CD4-positive, alpha-beta memory T cell (primary cell): ENCODE measurements at regions not wholly inside any gene's neighbourhood (a gene's known extent, or its start where the extent isn't known, plus 50 kb on each side); places are given as distances from the start of the nearest gene placed in this dataset.

Experiments
- CTCF ChIA-PET: fragments of 350-600 bp; sonication (Branson Sonifier 250); formaldehyde crosslinking; loops from one replicate; lab custom pipeline; 2021; ENCODE audit warnings: inconsistent platforms; ENCODE audit not compliant: partially characterized antibody; lab: Charles Lee
- POLR2A ChIA-PET: fragments of 350-600 bp; sonication (Branson Sonifier 250); formaldehyde crosslinking; loops from one replicate; lab custom pipeline; 2021; ENCODE audit not compliant: partially characterized antibody; lab: Charles Lee
- DNase-seq, 5 donors: peaks; one replicate each; pipeline versions ENCODE4 v3.0.0 to v3.0.0-alpha.2; 2020 to 2022; ENCODE audit warnings: mixed read lengths in 1 of 5
- H3K27ac ChIP-seq: one replicate; pipeline ENCODE4 v1.7.0; 2013; ENCODE audit warnings: low read depth, low read length
- H3K27me3 ChIP-seq: 2 replicates; pipeline ENCODE4 v1.7.0; 2013; ENCODE audit warnings: mild to moderate bottlenecking, low read length, moderate library complexity; ENCODE audit not compliant: insufficient read depth
- H3K36me3 ChIP-seq: 2 replicates; pipeline ENCODE4 v1.7.0; 2013; ENCODE audit warnings: mild to moderate bottlenecking, low read length, moderate library complexity; ENCODE audit not compliant: insufficient read depth
- H3K4me1 ChIP-seq: 2 replicates; pipeline ENCODE4 v1.7.0; 2013; ENCODE audit warnings: mild to moderate bottlenecking, low read length, moderate library complexity; ENCODE audit not compliant: insufficient read depth
- H3K4me3 ChIP-seq, 2 donors: one replicate each; pipeline ENCODE4 v1.7.0; 2013; ENCODE audit warnings: low read length in 2 of 2, mild to moderate bottlenecking in 1 of 2
- H3K9me3 ChIP-seq, 2 donors: one replicate each; pipeline ENCODE4 v1.7.0; 2013; ENCODE audit warnings: low read length in 2 of 2, control low read depth in 1 of 2; ENCODE audit not compliant: control insufficient read depth in 1 of 2
- H3K27ac Mint-ChIP-seq, 7 donors: one replicate each; pipeline ENCODE4 v1.8.0; 2020 to 2021; ENCODE audit warnings: mixed read lengths in 7 of 7, mild to moderate bottlenecking in 6 of 7, inconsistent platforms in 3 of 7, moderate library complexity in 3 of 7
- H3K27me3 Mint-ChIP-seq, 2 donors: one replicate each; pipeline ENCODE4 v1.8.0; 2020 to 2021; ENCODE audit warnings: mixed read lengths in 2 of 2
- H3K36me3 Mint-ChIP-seq, 2 donors: one replicate each; pipeline ENCODE4 v1.8.0; 2020 to 2021; ENCODE audit warnings: mixed read lengths in 2 of 2, inconsistent platforms in 1 of 2, mild to moderate bottlenecking in 1 of 2
- H3K4me1 Mint-ChIP-seq, 4 donors: one replicate each; pipeline ENCODE4 v1.8.0; 2020 to 2021; ENCODE audit warnings: mixed read lengths in 4 of 4, mild to moderate bottlenecking in 1 of 4
- H3K4me3 Mint-ChIP-seq, 8 donors: one replicate each; pipeline ENCODE4 v1.8.0; 2020 to 2021; ENCODE audit warnings: mixed read lengths in 8 of 8, mild to moderate bottlenecking in 7 of 8, moderate library complexity in 6 of 8, inconsistent platforms in 3 of 8
- H3K9me3 Mint-ChIP-seq, 8 donors: one replicate each; pipeline ENCODE4 v1.8.0; 2020 to 2021; ENCODE audit warnings: mixed read lengths in 8 of 8, mild to moderate bottlenecking in 5 of 8, inconsistent platforms in 3 of 8, moderate library complexity in 1 of 8
- intact Hi-C: fragments of 100-400 bp; cut with micrococcal nuclease; formaldehyde crosslinking; loops from one replicate; pipeline ENCODE4 v1.15.1; 2023

DNA sequence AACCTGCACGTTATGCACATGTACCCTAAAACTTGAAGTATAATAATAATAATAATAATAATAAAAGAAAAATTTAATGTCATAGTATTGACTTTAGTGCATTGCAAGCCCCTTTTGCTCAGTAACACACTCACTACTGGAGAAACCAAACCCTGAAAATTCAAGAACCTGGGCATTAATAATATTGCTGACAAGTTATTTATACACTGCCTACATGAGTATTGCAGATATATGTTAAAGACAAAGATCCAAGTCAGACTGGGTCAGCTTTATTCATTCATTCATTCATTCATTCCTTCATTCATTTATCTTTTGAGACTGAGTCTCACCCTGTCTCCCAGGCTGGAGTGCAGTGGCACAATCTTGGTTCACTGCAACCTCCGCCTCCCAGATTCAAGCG, 1711.2 kb downstream of the TP53TG3F start:
- Mint-ChIP-seq H3K36me3 (peaks cover 0 to 4% of the 10 kb centered on the region in 2 donors), H3K27ac (no peak overlapping the region), H3K27me3 (no peaks in the 10 kb centered on the region), H3K4me3 (no peak overlapping the region), H3K4me1 (no peaks in the 10 kb centered on the region), H3K9me3 (peaks cover 0 to 45% (median 24%) of the 10 kb centered on the region in 8 donors)
- Histone ChIP-seq H3K4me3 (no peak overlapping the region), H3K4me1 (no peaks in the 10 kb centered on the region), H3K27me3 (no peaks in the 10 kb centered on the region), H3K9me3 (no peaks in the 10 kb centered on the region), H3K36me3 (no peaks in the 10 kb centered on the region), H3K27ac (no peak overlapping the region)
- ChIA-PET CTCF (no interaction called here), POLR2A (no interaction called here)
- intact Hi-C loops: no loop called here
- DNase-seq: no peak

GRCh38 chr16:35171106-35171505, 1711.7 kb downstream of the TP53TG3F start:
- intact Hi-C loops: no loop called here
- no peaks in the 10 kb centered on the region for H3K9me3 ChIP-seq
- CTCF ChIA-PET: no interaction called here
- H3K4me1 Mint-ChIP-seq: no peaks in the 10 kb centered on the region
- H3K27me3 ChIP-seq: no peaks in the 10 kb centered on the region
- no peaks in the 10 kb centered on the region for H3K36me3 ChIP-seq
- peaks cover 0 to 4% of the 10 kb centered on the region in 2 donors for H3K36me3 Mint-ChIP-seq
- H3K4me3 Mint-ChIP-seq: no peak overlapping the region
- H3K27me3 Mint-ChIP-seq: no peaks in the 10 kb centered on the region
- no peak overlapping the region for H3K27ac ChIP-seq
- H3K9me3 Mint-ChIP-seq: peaks cover 0 to 47% (median 24%) of the 10 kb centered on the region in 8 donors
- POLR2A ChIA-PET: no interaction called here
- DNase-seq: no peak
- no peak overlapping the region for H3K4me3 ChIP-seq
- H3K4me1 ChIP-seq: no peaks in the 10 kb centered on the region
- no peak overlapping the region for H3K27ac Mint-ChIP-seq

- Histone ChIP-seq H3K27me3 (no peaks in the 10 kb centered on the region), H3K4me3 (no peak overlapping the region), H3K36me3 (no peaks in the 10 kb centered on the region), H3K9me3 (no peaks in the 10 kb centered on the region), H3K4me1 (no peaks in the 10 kb centered on the region), H3K27ac (no peak overlapping the region)
- Mint-ChIP-seq H3K27ac (no peak overlapping the region), H3K27me3 (no peaks in the 10 kb centered on the region), H3K9me3 (peaks cover 2 to 49% (median 26%) of the 10 kb centered on the region in 8 donors), H3K36me3 (peaks cover 0 to 4% of the 10 kb centered on the region in 2 donors), H3K4me1 (no peaks in the 10 kb centered on the region), H3K4me3 (no peak overlapping the region)
- ChIA-PET POLR2A (no interaction called here), CTCF (no interaction called here)
- DNase-seq: no peak
- intact Hi-C loops: no loop called here
Measured at GRCh38 chr16:35173295-35173694, 1713.9 kb downstream of the TP53TG3F start.

DNA sequence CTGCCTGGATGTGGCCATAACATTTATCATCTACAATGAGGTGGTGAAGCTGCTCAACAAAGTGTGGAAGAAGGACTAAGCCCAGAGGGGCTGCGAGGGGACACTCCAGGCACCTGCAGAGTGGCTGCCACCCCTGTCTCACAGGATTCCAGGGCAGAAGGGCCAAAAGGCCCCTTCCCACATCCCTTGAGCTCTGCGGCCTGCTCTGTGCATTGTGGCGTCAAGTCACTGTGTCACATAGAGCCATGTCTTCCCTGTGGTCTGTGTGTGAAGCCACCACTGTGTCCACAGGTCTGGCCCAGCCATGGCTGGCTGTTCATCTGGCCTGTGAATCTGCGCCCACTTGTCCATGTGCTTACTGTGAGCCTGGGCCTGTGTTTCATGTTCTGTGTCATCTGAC, 1714.6 kb downstream of the TP53TG3F start:
- no peak overlapping the region for H3K27ac ChIP-seq
- no peaks in the 10 kb centered on the region for H3K27me3 ChIP-seq
- no peaks in the 10 kb centered on the region for H3K36me3 ChIP-seq
- H3K4me1 ChIP-seq: no peaks in the 10 kb centered on the region
- DNase-seq: no peak
- peaks cover 0 to 4% of the 10 kb centered on the region in 2 donors for H3K36me3 Mint-ChIP-seq
- H3K9me3 Mint-ChIP-seq: peaks cover 2 to 49% (median 24%) of the 10 kb centered on the region in 8 donors
- H3K4me3 Mint-ChIP-seq: no peak overlapping the region
- intact Hi-C loops: no loop called here
- no peak overlapping the region for H3K27ac Mint-ChIP-seq
- CTCF ChIA-PET: no interaction called here
- no peak overlapping the region for H3K4me3 ChIP-seq
- H3K9me3 ChIP-seq: no peaks in the 10 kb centered on the region
- no peaks in the 10 kb centered on the region for H3K4me1 Mint-ChIP-seq
- POLR2A ChIA-PET: no interaction called here
- no peaks in the 10 kb centered on the region for H3K27me3 Mint-ChIP-seq

GRCh38 chr16:35176449-35176848, 1717.0 kb downstream of the TP53TG3F start:
- no peak for DNase-seq
- Mint-ChIP-seq H3K9me3 (peaks cover 2 to 43% (median 20%) of the 10 kb centered on the region in 8 donors), H3K27me3 (no peaks in the 10 kb centered on the region), H3K4me1 (no peaks in the 10 kb centered on the region), H3K27ac (no peak overlapping the region), H3K4me3 (peak overlapping the region in 1 of 8 donors; percentile 13), H3K36me3 (no peaks in the 10 kb centered on the region)
- Histone ChIP-seq H3K9me3 (no peaks in the 10 kb centered on the region), H3K36me3 (no peaks in the 10 kb centered on the region), H3K27me3 (no peaks in the 10 kb centered on the region), H3K4me1 (no peaks in the 10 kb centered on the region), H3K27ac (no peak overlapping the region), H3K4me3 (no peak overlapping the region)
- POLR2A ChIA-PET: no interaction called here
- CTCF ChIA-PET: no interaction called here
- intact Hi-C loops: no loop called here

DNA sequence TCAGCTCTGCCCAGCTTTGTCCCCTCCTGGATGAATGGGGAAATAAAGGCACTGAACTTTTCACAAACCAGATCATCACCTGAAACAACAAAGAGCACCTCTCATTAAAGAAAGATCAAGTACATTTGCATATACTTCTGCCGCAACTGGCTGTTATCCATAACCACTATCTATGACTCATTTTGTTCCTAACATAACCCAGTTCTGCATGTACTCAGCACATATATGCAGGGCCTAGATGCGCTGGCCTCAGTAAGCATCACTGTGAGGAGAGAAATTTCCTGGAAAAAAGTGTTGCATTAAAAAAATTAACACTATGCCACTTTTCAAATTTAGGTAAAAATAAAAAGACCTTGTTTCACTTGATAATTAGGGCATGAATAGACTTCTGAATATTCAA, 1718.4 kb downstream of the TP53TG3F start:
- no peaks in the 10 kb centered on the region for H3K27me3 Mint-ChIP-seq
- DNase-seq: no peak
- no peaks in the 10 kb centered on the region for H3K36me3 ChIP-seq
- intact Hi-C loops: no loop called here
- H3K9me3 Mint-ChIP-seq: peaks cover 2 to 31% (median 17%) of the 10 kb centered on the region in 8 donors
- no peaks in the 10 kb centered on the region for H3K27me3 ChIP-seq
- no peak overlapping the region for H3K4me3 ChIP-seq
- no peak overlapping the region for H3K4me3 Mint-ChIP-seq
- CTCF ChIA-PET: no interaction called here
- H3K27ac ChIP-seq: no peak overlapping the region
- H3K4me1 Mint-ChIP-seq: peaks cover 0 to 3% (median 0%) of the 10 kb centered on the region in 4 donors
- no peaks in the 10 kb centered on the region for H3K4me1 ChIP-seq
- POLR2A ChIA-PET: no interaction called here
- H3K9me3 ChIP-seq: no peaks in the 10 kb centered on the region
- no peak overlapping the region for H3K27ac Mint-ChIP-seq
- H3K36me3 Mint-ChIP-seq: no peaks in the 10 kb centered on the region

DNA sequence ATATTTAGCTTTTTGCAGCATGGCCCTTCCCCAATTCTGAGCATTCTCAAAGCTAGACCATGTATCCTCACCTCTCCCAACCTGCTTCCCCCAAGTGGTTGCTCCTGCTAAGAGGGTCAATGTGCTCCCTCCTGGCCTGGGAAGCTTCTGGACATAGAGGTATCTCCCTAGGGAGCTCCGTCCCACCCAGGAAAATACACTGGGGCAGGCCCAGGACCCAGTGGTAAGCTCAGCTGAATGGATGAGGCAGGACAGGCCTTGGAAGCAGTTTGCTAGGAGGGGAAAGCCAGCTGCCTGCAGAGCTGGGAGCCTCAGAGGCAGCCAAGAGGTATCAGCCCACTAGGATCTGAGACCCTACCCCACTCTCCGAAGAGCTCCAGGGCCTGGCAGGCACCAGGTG, 1721.6 kb downstream of the TP53TG3F start:
- POLR2A ChIA-PET: no interaction called here
- H3K27me3 Mint-ChIP-seq: no peaks in the 10 kb centered on the region

More for the DNA sequence above, 1721.6 kb downstream of the TP53TG3F start:
- DNase-seq: no peak
- Histone ChIP-seq H3K4me3 (no peak overlapping the region), H3K36me3 (no peaks in the 10 kb centered on the region), H3K27ac (no peak overlapping the region), H3K27me3 (no peaks in the 10 kb centered on the region), H3K4me1 (no peaks in the 10 kb centered on the region), H3K9me3 (no peaks in the 10 kb centered on the region)
- H3K4me3 Mint-ChIP-seq: no peak overlapping the region
- no peaks in the 10 kb centered on the region for H3K36me3 Mint-ChIP-seq
- CTCF ChIA-PET: no interaction called here
- peaks cover 2 to 37% (median 19%) of the 10 kb centered on the region in 8 donors for H3K9me3 Mint-ChIP-seq
- no peak overlapping the region for H3K27ac Mint-ChIP-seq
- peaks cover 0 to 3% (median 0%) of the 10 kb centered on the region in 4 donors for H3K4me1 Mint-ChIP-seq
- intact Hi-C loops: no loop called here
